ENCODE measurements at regions not wholly inside any gene's neighbourhood (a gene's known extent, or its start where the extent isn't known, plus 50 kb on each side); places are given as distances from the start of the nearest gene placed in this dataset.

DNA sequence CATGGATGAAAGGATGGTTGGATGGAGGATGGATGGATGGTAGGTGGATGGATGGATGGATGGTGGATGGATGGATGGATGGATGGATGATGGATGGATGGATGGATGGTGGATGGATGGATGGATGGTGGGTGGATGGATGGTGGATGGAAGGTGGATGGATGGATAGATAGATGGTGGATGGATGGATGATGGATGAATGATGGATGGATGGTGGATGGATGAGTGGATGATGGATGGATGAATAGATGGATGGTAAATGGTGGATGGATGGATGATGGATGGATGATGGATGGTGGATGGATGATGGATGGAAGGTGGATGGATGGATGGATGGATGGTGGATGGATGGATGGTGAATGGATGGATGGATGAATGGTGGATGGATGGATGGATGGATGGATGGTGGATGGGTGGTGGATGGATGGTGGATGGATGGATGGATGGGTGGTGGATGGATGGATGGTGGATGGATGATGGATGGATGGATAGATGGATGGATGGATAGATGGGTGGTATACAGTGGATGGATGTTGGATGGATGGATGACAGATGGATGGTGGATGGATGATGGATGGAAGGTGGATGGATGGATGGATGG, 350.8 kb downstream of the BRD1 start:
- TF ChIP-seq CTCF (IDR thresholded peaks at IDR 0.05 in 2 of 3, conservative IDR thresholded peaks at IDR 0.05 in 1 of 3; ENCODE audit: borderline replicate concordance in 1 of 3, insufficient read depth in 1 of 3, low read depth in 2 of 3, low read length in 2 of 3) (no peak), EZH2 (IDR thresholded peaks at IDR 0.05) (no peak), SP1 (IDR thresholded peaks at IDR 0.05; ENCODE audit: low read depth) (no peak), TCF7L2 (IDR thresholded peaks at IDR 0.05; ENCODE audit: borderline replicate concordance, extremely low read depth, insufficient read depth, insufficient read length) (no peak), ZNF274 (IDR thresholded peaks at IDR 0.05; ENCODE audit: low read depth, low read length) (no peak), JUND (IDR thresholded peaks at IDR 0.05) (no peak), POLR2A (IDR thresholded peaks at IDR 0.05; ENCODE audit: borderline replicate concordance, extremely low read depth, insufficient read depth, insufficient read length) (no peak), SIN3A (IDR thresholded peaks at IDR 0.05; ENCODE audit: low read depth) (no peak), SRF (IDR thresholded peaks at IDR 0.05; ENCODE audit: low read depth) (no peak), FOSL1 (IDR thresholded peaks at IDR 0.05; ENCODE audit: low read depth) (no peak), ZFX (IDR thresholded peaks at IDR 0.05) (no peak)
- TF ChIP-seq, protein P1, sequence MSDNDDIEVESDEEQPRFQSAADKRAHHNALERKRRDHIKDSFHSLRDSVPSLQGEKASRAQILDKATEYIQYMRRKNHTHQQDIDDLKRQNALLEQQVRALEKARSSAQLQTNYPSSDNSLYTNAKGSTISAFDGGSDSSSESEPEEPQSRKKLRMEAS (IDR thresholded peaks at IDR 0.05): no peak
